ENCODE measurements at regions not wholly inside any gene's neighbourhood (a gene's known extent, or its start where the extent isn't known, plus 50 kb on each side); places are given as distances from the start of the nearest gene placed in this dataset.

- no CpG with 5 or more reads among the region's 5 CpGs for WGBS, 2 donors (ENCODE audit: extremely low coverage in 2 of 2, insufficient read length in 2 of 2, insufficient replicate concordance in 1 of 2)
- H2BK120ac ChIP-seq (ENCODE audit: low read depth, low read length): no peak overlapping the region
- no peak overlapping the region for H4K91ac ChIP-seq (ENCODE audit: low read depth, low read length, poor library complexity)
- no peaks in the 10 kb centered on the region for H3K4me1 ChIP-seq (ENCODE audit: control insufficient read depth in 2 of 2, insufficient read depth in 1 of 2, low read depth in 1 of 2, low read length in 2 of 2)
- no peaks in the 10 kb centered on the region for H3K79me1 ChIP-seq (ENCODE audit: low read depth, low read length)
- no peak overlapping the region for H3K18ac ChIP-seq (ENCODE audit: low read length)
- H2BK5ac ChIP-seq (ENCODE audit: low read length): no peak overlapping the region
- H3K14ac ChIP-seq (ENCODE audit: low read length): no peak overlapping the region
- H3K27me3 ChIP-seq (ENCODE audit: control insufficient read depth in 3 of 3, insufficient read depth in 3 of 3, low read depth in 1 of 3, low read length in 3 of 3): no peaks in the 10 kb centered on the region
- H3K9me3 ChIP-seq (replicated peaks in 1 of 2; ENCODE audit: control insufficient read depth in 2 of 2, insufficient read depth in 1 of 2, low read depth in 1 of 2, low read length in 2 of 2): no peaks in the 10 kb centered on the region
- no peak overlapping the region for H3K27ac ChIP-seq (replicated peaks; ENCODE audit: low read length)
- no peak overlapping the region for H3K23ac ChIP-seq (ENCODE audit: low read depth, low read length, poor library complexity)
- no peak overlapping the region for H4K8ac ChIP-seq (ENCODE audit: low read depth, low read length)
- DNase-seq (ENCODE audit: low spot score): no peak
- H2BK15ac ChIP-seq (ENCODE audit: low read length): no peak overlapping the region
- H2BK12ac ChIP-seq (ENCODE audit: low read length): no peak overlapping the region
- peak overlapping the region; percentile 4 for H2AFZ ChIP-seq (ENCODE audit: low read length)
- no peaks in the 10 kb centered on the region for H3K36me3 ChIP-seq (replicated peaks in 1 of 2; ENCODE audit: control insufficient read depth in 2 of 2, insufficient read depth in 2 of 2, low read length in 2 of 2)
- H3K4me3 ChIP-seq (ENCODE audit: low read length in 2 of 2): no peak overlapping the region
- no peak overlapping the region for H3K4ac ChIP-seq (ENCODE audit: low read length)
- no peak overlapping the region for H3K4me2 ChIP-seq (ENCODE audit: insufficient read depth, low read length, poor library complexity, severe bottlenecking)
- H3K9ac ChIP-seq (ENCODE audit: low read depth, low read length, poor library complexity): no peak overlapping the region
- H2AK5ac ChIP-seq (ENCODE audit: low read depth, low read length): no peak overlapping the region
Observed at GRCh38 chr7:22896917-22897316, 74.3 kb upstream of the TOMM7 start.

GRCh38 chr7:22895828-22896165, 73.1 kb upstream of the TOMM7 start:
- H4K8ac ChIP-seq (ENCODE audit: low read depth, low read length): no peak overlapping the region
- no peak overlapping the region for H2BK5ac ChIP-seq (ENCODE audit: low read length)
- H2BK12ac ChIP-seq (ENCODE audit: low read length): no peak overlapping the region
- no peak overlapping the region for H3K18ac ChIP-seq (ENCODE audit: low read length)
- H3K9ac ChIP-seq (ENCODE audit: low read depth, low read length, poor library complexity): no peak overlapping the region
- no peak overlapping the region for H3K27ac ChIP-seq (replicated peaks; ENCODE audit: low read length)
- H3K27me3 ChIP-seq (ENCODE audit: control insufficient read depth in 3 of 3, insufficient read depth in 3 of 3, low read depth in 1 of 3, low read length in 3 of 3): no peaks in the 10 kb centered on the region
- H2AFZ ChIP-seq (ENCODE audit: low read length): no peak overlapping the region
- H3K36me3 ChIP-seq (replicated peaks in 1 of 2; ENCODE audit: control insufficient read depth in 2 of 2, insufficient read depth in 2 of 2, low read length in 2 of 2): no peaks in the 10 kb centered on the region
- no peak overlapping the region for H3K4me3 ChIP-seq (ENCODE audit: low read length in 2 of 2)
- H2BK15ac ChIP-seq (ENCODE audit: low read length): no peak overlapping the region
- no peak for DNase-seq (ENCODE audit: low spot score)
- H3K4ac ChIP-seq (ENCODE audit: low read length): no peak overlapping the region
- H2AK5ac ChIP-seq (ENCODE audit: low read depth, low read length): no peak overlapping the region
- no peaks in the 10 kb centered on the region for H3K79me1 ChIP-seq (ENCODE audit: low read depth, low read length)
- H4K91ac ChIP-seq (ENCODE audit: low read depth, low read length, poor library complexity): no peak overlapping the region
- no peaks in the 10 kb centered on the region for H3K4me1 ChIP-seq (ENCODE audit: control insufficient read depth in 2 of 2, insufficient read depth in 1 of 2, low read depth in 1 of 2, low read length in 2 of 2)
- H3K9me3 ChIP-seq (replicated peaks in 1 of 2; ENCODE audit: control insufficient read depth in 2 of 2, insufficient read depth in 1 of 2, low read depth in 1 of 2, low read length in 2 of 2): no peaks in the 10 kb centered on the region
- H2BK120ac ChIP-seq (ENCODE audit: low read depth, low read length): no peak overlapping the region
- H3K4me2 ChIP-seq (ENCODE audit: insufficient read depth, low read length, poor library complexity, severe bottlenecking): no peak overlapping the region
- WGBS, 2 donors (ENCODE audit: extremely low coverage in 2 of 2, insufficient read length in 2 of 2, insufficient replicate concordance in 1 of 2): no CpG with 5 or more reads among the region's 2 CpGs
- H3K23ac ChIP-seq (ENCODE audit: low read depth, low read length, poor library complexity): no peak overlapping the region
- H3K14ac ChIP-seq (ENCODE audit: low read length): no peak overlapping the region

GRCh38 chr7:22895140-22895827, 72.6 kb upstream of the TOMM7 start:
- Histone ChIP-seq H3K14ac (ENCODE audit: low read length) (no peak overlapping the region), H3K9ac (ENCODE audit: low read depth, low read length, poor library complexity) (no peak overlapping the region), H2AFZ (ENCODE audit: low read length) (no peak overlapping the region), H3K79me1 (ENCODE audit: low read depth, low read length) (no peaks in the 10 kb centered on the region), H4K8ac (ENCODE audit: low read depth, low read length) (no peak overlapping the region), H3K9me3 (replicated peaks in 1 of 2; ENCODE audit: control insufficient read depth in 2 of 2, insufficient read depth in 1 of 2, low read depth in 1 of 2, low read length in 2 of 2) (no peaks in the 10 kb centered on the region), H3K4me1 (ENCODE audit: control insufficient read depth in 2 of 2, insufficient read depth in 1 of 2, low read depth in 1 of 2, low read length in 2 of 2) (no peaks in the 10 kb centered on the region), H3K36me3 (replicated peaks in 1 of 2; ENCODE audit: control insufficient read depth in 2 of 2, insufficient read depth in 2 of 2, low read length in 2 of 2) (no peaks in the 10 kb centered on the region), H3K4me2 (ENCODE audit: insufficient read depth, low read length, poor library complexity, severe bottlenecking) (no peak overlapping the region), H2BK5ac (ENCODE audit: low read length) (no peak overlapping the region), H3K23ac (ENCODE audit: low read depth, low read length, poor library complexity) (no peak overlapping the region), H3K27me3 (ENCODE audit: control insufficient read depth in 3 of 3, insufficient read depth in 3 of 3, low read depth in 1 of 3, low read length in 3 of 3) (no peaks in the 10 kb centered on the region), H2BK15ac (ENCODE audit: low read length) (no peak overlapping the region), H2AK5ac (ENCODE audit: low read depth, low read length) (no peak overlapping the region), H3K18ac (ENCODE audit: low read length) (no peak overlapping the region), H4K91ac (ENCODE audit: low read depth, low read length, poor library complexity) (no peak overlapping the region), H2BK120ac (ENCODE audit: low read depth, low read length) (no peak overlapping the region), H3K27ac (replicated peaks; ENCODE audit: low read length) (no peak overlapping the region), H2BK12ac (ENCODE audit: low read length) (no peak overlapping the region), H3K4ac (ENCODE audit: low read length) (no peak overlapping the region), H3K4me3 (ENCODE audit: low read length in 2 of 2) (no peak overlapping the region)
- DNase-seq (ENCODE audit: low spot score): no peak
- WGBS, 2 donors (ENCODE audit: extremely low coverage in 2 of 2, insufficient read length in 2 of 2, insufficient replicate concordance in 1 of 2): no CpG with 5 or more reads among the region's 3 CpGs

DNA sequence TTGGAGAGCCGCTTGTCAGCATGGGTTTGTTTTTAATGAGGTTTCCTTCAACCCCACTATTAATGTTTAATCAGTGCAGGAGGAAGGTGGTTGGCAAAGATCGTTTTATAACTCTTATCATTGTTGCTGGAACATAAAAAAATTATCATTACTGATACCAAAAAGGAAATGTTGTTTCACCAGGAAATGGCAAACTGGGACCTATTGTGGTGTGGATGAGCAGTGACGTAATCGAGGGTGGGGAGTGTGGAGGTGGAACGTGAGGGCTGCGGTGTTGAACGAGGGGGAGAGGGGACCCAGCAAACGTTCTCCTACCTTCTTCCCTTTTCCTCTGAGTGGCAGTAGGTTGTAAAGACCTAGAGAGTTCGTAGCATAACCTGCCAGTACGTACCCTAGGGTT, 71.9 kb upstream of the TOMM7 start:
- H3K18ac ChIP-seq (ENCODE audit: low read length): no peak overlapping the region

More for the DNA sequence above, 71.9 kb upstream of the TOMM7 start:
- Histone ChIP-seq H2BK12ac (ENCODE audit: low read length) (no peak overlapping the region), H3K14ac (ENCODE audit: low read length) (no peak overlapping the region), H3K4me2 (ENCODE audit: insufficient read depth, low read length, poor library complexity, severe bottlenecking) (no peak overlapping the region), H4K91ac (ENCODE audit: low read depth, low read length, poor library complexity) (no peak overlapping the region), H3K4me3 (ENCODE audit: low read length in 2 of 2) (no peak overlapping the region), H2BK120ac (ENCODE audit: low read depth, low read length) (no peak overlapping the region), H3K23ac (ENCODE audit: low read depth, low read length, poor library complexity) (no peak overlapping the region), H4K8ac (ENCODE audit: low read depth, low read length) (no peak overlapping the region), H2AFZ (ENCODE audit: low read length) (no peak overlapping the region), H2BK5ac (ENCODE audit: low read length) (no peak overlapping the region), H3K27me3 (ENCODE audit: control insufficient read depth in 3 of 3, insufficient read depth in 3 of 3, low read depth in 1 of 3, low read length in 3 of 3) (no peaks in the 10 kb centered on the region), H2BK15ac (ENCODE audit: low read length) (no peak overlapping the region), H3K9me3 (replicated peaks in 1 of 2; ENCODE audit: control insufficient read depth in 2 of 2, insufficient read depth in 1 of 2, low read depth in 1 of 2, low read length in 2 of 2) (no peaks in the 10 kb centered on the region), H3K79me1 (ENCODE audit: low read depth, low read length) (no peaks in the 10 kb centered on the region), H3K4me1 (ENCODE audit: control insufficient read depth in 2 of 2, insufficient read depth in 1 of 2, low read depth in 1 of 2, low read length in 2 of 2) (no peaks in the 10 kb centered on the region), H3K36me3 (replicated peaks in 1 of 2; ENCODE audit: control insufficient read depth in 2 of 2, insufficient read depth in 2 of 2, low read length in 2 of 2) (no peaks in the 10 kb centered on the region), H3K4ac (ENCODE audit: low read length) (no peak overlapping the region), H3K27ac (replicated peaks; ENCODE audit: low read length) (no peak overlapping the region), H3K9ac (ENCODE audit: low read depth, low read length, poor library complexity) (no peak overlapping the region), H2AK5ac (ENCODE audit: low read depth, low read length) (no peak overlapping the region)
- DNase-seq (ENCODE audit: low spot score): no peak
- WGBS, 2 donors (ENCODE audit: extremely low coverage in 2 of 2, insufficient read length in 2 of 2, insufficient replicate concordance in 1 of 2): no CpG with 5 or more reads among the region's 10 CpGs

Measured in neuronal stem cell (in vitro differentiated cells).